HG03175 (cell line): ENCODE measurements at regions not wholly inside any gene's neighbourhood (a gene's known extent, or its start where the extent isn't known, plus 50 kb on each side); places are given as distances from the start of the nearest gene placed in this dataset.
"Not testable (repeated sequence)": the region's sequence is repeated elsewhere in the genome, so short reads cannot be mapped to it uniquely, and the experiment has no call there.

Source experiments
- ATAC-seq: cut with Tn5 transposase; IDR thresholded peaks from one replicate; pipeline ENCODE4 v1.9.1; 2021; ENCODE audit warnings: mild to moderate bottlenecking, moderate library complexity; ENCODE audit not compliant: unreplicated experiment

GRCh38 chr11:86861810-86862209 lies 61.5 kb downstream of the PRSS23 start:
- no peak for ATAC-seq

GRCh38 chr11:86863476-86863875 lies 63.1 kb downstream of the PRSS23 start:
- no peak for ATAC-seq

GRCh38 chr11:86865436-86865835 lies 65.1 kb downstream of the PRSS23 start:
- ATAC-seq = no peak

GRCh38 chr11:86869531-86869930 lies 69.2 kb downstream of the PRSS23 start:
- ATAC-seq = no peak

GRCh38 chr11:86869966-86870570 lies 69.7 kb downstream of the PRSS23 start:
- ATAC-seq = peak; percentile 83

GRCh38 chr11:86873573-86874083 lies 73.3 kb downstream of the PRSS23 start:
- ATAC-seq = no peak

GRCh38 chr11:86874304-86875056 lies 74.1 kb downstream of the PRSS23 start:
- no peak for ATAC-seq

- ATAC-seq = no peak
These were observed 76.4 kb downstream of the PRSS23 start for GRCh38 chr11:86876716-86877234.

GRCh38 chr11:86877503-86877902 lies 77.2 kb downstream of the PRSS23 start:
- ATAC-seq = no peak

- ATAC-seq = not testable (repeated sequence)
These were observed 76.0 kb downstream of the FZD4 start for GRCh38 chr11:86879241-86879640.

- no peak for ATAC-seq
These were observed 69.9 kb downstream of the FZD4 start for GRCh38 chr11:86885311-86885710.

GRCh38 chr11:86888164-86889000 lies 66.8 kb downstream of the FZD4 start:
- no peak for ATAC-seq

GRCh38 chr11:86889001-86889341 lies 66.2 kb downstream of the FZD4 start:
- no peak for ATAC-seq

GRCh38 chr11:86891036-86891435 lies 64.2 kb downstream of the FZD4 start:
- no peak for ATAC-seq

GRCh38 chr11:86893235-86893634 lies 62.0 kb downstream of the FZD4 start:
- no peak for ATAC-seq
